ENCODE measurements at regions not wholly inside any gene's neighbourhood (a gene's known extent, or its start where the extent isn't known, plus 50 kb on each side); places are given as distances from the start of the nearest gene placed in this dataset.

GRCh38 chr18:7332452-7332851 is 101.6 kb downstream of the LRRC30 start:
- no peak for DNase-seq (ENCODE audit: low spot score in 2 of 2, unreplicated experiment in 2 of 2)
- no peaks in the 10 kb centered on the region for H3K36me3 Mint-ChIP-seq
- H3K27me3 Mint-ChIP-seq (ENCODE audit: low read depth): no peaks in the 10 kb centered on the region
- TF ChIP-seq, protein P1, sequence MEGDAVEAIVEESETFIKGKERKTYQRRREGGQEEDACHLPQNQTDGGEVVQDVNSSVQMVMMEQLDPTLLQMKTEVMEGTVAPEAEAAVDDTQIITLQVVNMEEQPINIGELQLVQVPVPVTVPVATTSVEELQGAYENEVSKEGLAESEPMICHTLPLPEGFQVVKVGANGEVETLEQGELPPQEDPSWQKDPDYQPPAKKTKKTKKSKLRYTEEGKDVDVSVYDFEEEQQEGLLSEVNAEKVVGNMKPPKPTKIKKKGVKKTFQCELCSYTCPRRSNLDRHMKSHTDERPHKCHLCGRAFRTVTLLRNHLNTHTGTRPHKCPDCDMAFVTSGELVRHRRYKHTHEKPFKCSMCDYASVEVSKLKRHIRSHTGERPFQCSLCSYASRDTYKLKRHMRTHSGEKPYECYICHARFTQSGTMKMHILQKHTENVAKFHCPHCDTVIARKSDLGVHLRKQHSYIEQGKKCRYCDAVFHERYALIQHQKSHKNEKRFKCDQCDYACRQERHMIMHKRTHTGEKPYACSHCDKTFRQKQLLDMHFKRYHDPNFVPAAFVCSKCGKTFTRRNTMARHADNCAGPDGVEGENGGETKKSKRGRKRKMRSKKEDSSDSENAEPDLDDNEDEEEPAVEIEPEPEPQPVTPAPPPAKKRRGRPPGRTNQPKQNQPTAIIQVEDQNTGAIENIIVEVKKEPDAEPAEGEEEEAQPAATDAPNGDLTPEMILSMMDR (IDR thresholded peaks at IDR 0.05; ENCODE audit: unreplicated experiment): no peak
- no peak overlapping the region for H3K27ac Mint-ChIP-seq
- H3K4me3 Mint-ChIP-seq: no peak overlapping the region
- H3K9me3 Mint-ChIP-seq: no peaks in the 10 kb centered on the region
- peaks cover 27% of the 10 kb centered on the region for H3K4me1 Mint-ChIP-seq

- peaks cover 27% of the 10 kb centered on the region for H3K4me1 Mint-ChIP-seq
- no peaks in the 10 kb centered on the region for H3K9me3 Mint-ChIP-seq
- H3K27ac Mint-ChIP-seq: no peak overlapping the region
- no peaks in the 10 kb centered on the region for H3K36me3 Mint-ChIP-seq
- no peak overlapping the region for H3K4me3 Mint-ChIP-seq
- H3K27me3 Mint-ChIP-seq (ENCODE audit: low read depth): no peaks in the 10 kb centered on the region
- TF ChIP-seq, protein P1 (IDR thresholded peaks at IDR 0.05; ENCODE audit: unreplicated experiment): no peak
- DNase-seq (ENCODE audit: low spot score in 2 of 2, unreplicated experiment in 2 of 2): no peak
Measured at GRCh38 chr18:7333025-7333562, 102.2 kb downstream of the LRRC30 start.

DNA sequence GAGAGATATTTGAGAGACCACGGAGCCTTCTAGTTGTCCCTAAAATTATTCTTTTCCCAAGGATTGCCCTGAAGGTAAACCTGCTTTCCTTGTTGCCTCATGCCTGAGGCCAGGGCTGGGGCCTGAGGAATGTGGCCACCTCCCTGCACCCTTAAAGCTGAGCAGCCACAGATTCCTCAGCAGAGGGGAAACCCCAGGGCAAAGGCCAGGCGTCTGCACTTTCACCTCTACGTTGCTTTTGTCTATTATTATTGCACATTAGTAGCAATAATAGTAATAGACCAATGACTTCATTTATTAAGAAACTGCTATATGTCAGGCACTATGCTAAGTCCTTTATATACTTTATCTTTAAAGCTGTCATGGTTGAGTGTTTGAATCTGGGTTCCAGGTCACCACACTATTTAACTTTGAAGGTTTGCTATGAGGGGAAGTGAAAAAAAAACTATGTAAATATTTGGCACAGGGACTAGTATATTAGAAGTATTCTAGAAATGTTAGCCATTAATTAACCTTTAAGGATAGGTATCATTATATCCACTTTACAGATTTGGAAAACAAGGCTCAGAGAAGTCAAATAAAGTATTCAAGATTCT is 104.2 kb downstream of the LRRC30 start:
- Mint-ChIP-seq H3K36me3 (no peaks in the 10 kb centered on the region), H3K9me3 (no peaks in the 10 kb centered on the region), H3K4me3 (no peak overlapping the region), H3K27me3 (ENCODE audit: low read depth) (peaks cover 2% of the 10 kb centered on the region), H3K27ac (no peak overlapping the region), H3K4me1 (peaks cover 14% of the 10 kb centered on the region)
- TF ChIP-seq, protein P1 (IDR thresholded peaks at IDR 0.05; ENCODE audit: unreplicated experiment): no peak
- DNase-seq (ENCODE audit: low spot score in 2 of 2, unreplicated experiment in 2 of 2): no peak

DNA sequence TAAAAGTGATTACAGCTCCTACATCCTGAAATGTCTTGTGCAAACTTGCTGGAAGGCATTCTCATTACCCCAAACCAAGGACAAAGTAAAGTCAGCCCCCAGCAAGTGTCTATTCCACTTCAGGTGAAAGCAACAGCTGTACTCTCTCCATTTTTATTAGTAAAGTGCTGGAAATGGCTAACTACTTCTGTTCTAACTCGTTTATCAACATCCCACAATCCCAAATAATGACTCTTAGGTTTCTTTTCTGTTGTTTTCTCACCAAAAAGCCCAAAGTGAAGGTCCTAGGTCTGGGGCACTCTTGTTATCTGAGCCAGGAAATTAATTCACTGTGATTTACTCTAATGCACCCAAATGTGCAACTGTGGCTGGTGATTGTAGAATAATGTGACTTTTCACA is 105.7 kb downstream of the LRRC30 start:
- H3K27me3 Mint-ChIP-seq (ENCODE audit: low read depth): peaks cover 2% of the 10 kb centered on the region
- no peak overlapping the region for H3K27ac Mint-ChIP-seq
- TF ChIP-seq, protein P1 (IDR thresholded peaks at IDR 0.05; ENCODE audit: unreplicated experiment): no peak
- no peak for DNase-seq (ENCODE audit: low spot score in 2 of 2, unreplicated experiment in 2 of 2)
- H3K4me1 Mint-ChIP-seq: peaks cover 6% of the 10 kb centered on the region
- no peaks in the 10 kb centered on the region for H3K9me3 Mint-ChIP-seq
- H3K36me3 Mint-ChIP-seq: no peaks in the 10 kb centered on the region
- no peak overlapping the region for H3K4me3 Mint-ChIP-seq

- Mint-ChIP-seq H3K27ac (no peak overlapping the region), H3K9me3 (no peaks in the 10 kb centered on the region), H3K4me1 (peaks cover 6% of the 10 kb centered on the region), H3K27me3 (ENCODE audit: low read depth) (peaks cover 4% of the 10 kb centered on the region), H3K36me3 (no peaks in the 10 kb centered on the region), H3K4me3 (no peak overlapping the region)
- no peak for DNase-seq (ENCODE audit: low spot score in 2 of 2, unreplicated experiment in 2 of 2)
- TF ChIP-seq, protein P1 (IDR thresholded peaks at IDR 0.05; ENCODE audit: unreplicated experiment): no peak
Measured at GRCh38 chr18:7338846-7339245, 108.0 kb downstream of the LRRC30 start.

Measured in mesothelial cell of epicardium (in vitro differentiated cells).